Panc1 (cell line): ENCODE measurements at regions not wholly inside any gene's neighbourhood (a gene's known extent, or its start where the extent isn't known, plus 50 kb on each side); places are given as distances from the start of the nearest gene placed in this dataset.

ENCODE experiments used
- POLR2AphosphoS5 ChIP-seq: IDR thresholded peaks from 2 replicates; pipeline ENCODE4 v1.6.1; 2012; ENCODE audit warnings: mild to moderate bottlenecking, low read depth, low read length, moderate library complexity
- REST ChIP-seq, 2 experiments: IDR thresholded peaks; 2 replicates each; pipeline ENCODE4 v1.6.1; 2011 to 2012; ENCODE audit warnings: low read depth in 2 of 2, control low read depth in 1 of 2, low read length in 1 of 2, mild to moderate bottlenecking in 1 of 2, moderate library complexity in 1 of 2; ENCODE audit not compliant: insufficient read depth in 1 of 2
- TCF7L2 ChIP-seq: IDR thresholded peaks from 2 replicates; pipeline ENCODE4 v1.6.1; 2011; ENCODE audit warnings: mild to moderate bottlenecking, low read depth, low read length, inconsistent platforms
- TF ChIP-seq, protein P1 (sequence below): fragments of 450-650 bp; IDR thresholded peaks from 2 replicates; pipeline ENCODE4 v1.5.1; 2017; ENCODE audit warnings: mild to moderate bottlenecking

GRCh38 chr6:92111386-92111785 lies 1308.0 kb downstream of the EPHA7 start:
- TF ChIP-seq, protein P1, sequence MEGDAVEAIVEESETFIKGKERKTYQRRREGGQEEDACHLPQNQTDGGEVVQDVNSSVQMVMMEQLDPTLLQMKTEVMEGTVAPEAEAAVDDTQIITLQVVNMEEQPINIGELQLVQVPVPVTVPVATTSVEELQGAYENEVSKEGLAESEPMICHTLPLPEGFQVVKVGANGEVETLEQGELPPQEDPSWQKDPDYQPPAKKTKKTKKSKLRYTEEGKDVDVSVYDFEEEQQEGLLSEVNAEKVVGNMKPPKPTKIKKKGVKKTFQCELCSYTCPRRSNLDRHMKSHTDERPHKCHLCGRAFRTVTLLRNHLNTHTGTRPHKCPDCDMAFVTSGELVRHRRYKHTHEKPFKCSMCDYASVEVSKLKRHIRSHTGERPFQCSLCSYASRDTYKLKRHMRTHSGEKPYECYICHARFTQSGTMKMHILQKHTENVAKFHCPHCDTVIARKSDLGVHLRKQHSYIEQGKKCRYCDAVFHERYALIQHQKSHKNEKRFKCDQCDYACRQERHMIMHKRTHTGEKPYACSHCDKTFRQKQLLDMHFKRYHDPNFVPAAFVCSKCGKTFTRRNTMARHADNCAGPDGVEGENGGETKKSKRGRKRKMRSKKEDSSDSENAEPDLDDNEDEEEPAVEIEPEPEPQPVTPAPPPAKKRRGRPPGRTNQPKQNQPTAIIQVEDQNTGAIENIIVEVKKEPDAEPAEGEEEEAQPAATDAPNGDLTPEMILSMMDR, result no peak
- TF ChIP-seq POLR2AphosphoS5 (no peak), TCF7L2 (no peak), REST (IDR thresholded peaks at IDR 0.05; ENCODE audit: insufficient read depth in 1 of 2, low read depth in 2 of 2, low read length in 1 of 2) (no peak)
